SK-N-SH (cell line): ENCODE measurements at regions not wholly inside any gene's neighbourhood (a gene's known extent, or its start where the extent isn't known, plus 50 kb on each side); places are given as distances from the start of the nearest gene placed in this dataset.

Experiments used
- CTCF ChIP-seq: fragments of 200-600 bp; sonication (generic); IDR thresholded peaks from 2 replicates; pipeline ENCODE4 v1.6.1; 2017; ENCODE audit warnings: antibody characterized with exemption, mild to moderate bottlenecking, moderate library complexity
- EP300 ChIP-seq, 2 experiments: IDR thresholded peaks; 2 replicates each; pipeline versions ENCODE4 v1.4.0 to v1.6.1; 2012; ENCODE audit warnings: borderline replicate concordance in 1 of 2, low read depth in 1 of 2, low read length in 1 of 2
- POLR2AphosphoS5 ChIP-seq: IDR thresholded peaks from 2 replicates; pipeline ENCODE4 v1.6.1; 2012; ENCODE audit warnings: low read depth, low read length

GRCh38 chr3:193939527-193939926 is 196.4 kb upstream of the HES1 start:
- no peak for TF ChIP-seq POLR2AphosphoS5
- TF ChIP-seq EP300 (IDR thresholded peaks at IDR 0.05; ENCODE audit: borderline replicate concordance in 1 of 2, low read depth in 1 of 2, low read length in 1 of 2) = no peak
- TF ChIP-seq CTCF = no peak
